HCT116 (cell line): ENCODE measurements at regions not wholly inside any gene's neighbourhood (a gene's known extent, or its start where the extent isn't known, plus 50 kb on each side); places are given as distances from the start of the nearest gene placed in this dataset.

Experiments
- ATAC-seq: fragments of 200-7000 bp; cut with Tn5 transposase; 2 replicates; pipeline ENCODE4 v1.9.1; 2020; ENCODE audit warnings: mild to moderate bottlenecking, moderate library complexity
- BruUV-seq: library from RNA; stranded (reverse); fragments of 400-500 nt; replicated peaks from 2 replicates; lab custom pipeline; 2021; lab: Mats Ljungman, UMichigan
- CTCF ChIA-PET: fragments of 300-600 bp; sonication (Branson Sonifier 250); formaldehyde crosslinking; loops from one replicate; lab custom pipeline; 2021; ENCODE audit warnings: antibody characterized with exemption; lab: Charles Lee
- POLR2A ChIA-PET: fragments of 300-600, 350-600 bp; sonication (Branson Sonifier 250); formaldehyde crosslinking; loops from one replicate; lab custom pipeline; 2021; ENCODE audit warnings: antibody characterized with exemption; lab: Charles Lee
- RAD21 ChIA-PET, 2 experiments: fragments of 300-600 bp; sonication (Branson Sonifier 250); formaldehyde crosslinking; loops; one replicate each; lab custom pipeline; 2023; ENCODE audit warnings: low total read pairs in 2 of 2; ENCODE audit not compliant: uncharacterized antibody in 2 of 2, unreplicated experiment in 2 of 2, low non-redundant PET in 1 of 2; lab: Charles Lee
- DNase-seq: peaks from one replicate; pipeline ENCODE4 v3.0.0-alpha.2; 2010; ENCODE audit warnings: low read depth, low spot score
- H2AFZ ChIP-seq: fragments of 200-600 bp; shearing (Covaris generic), sonication (generic); 2 replicates; pipeline ENCODE4 v1.6.1; 2017; ENCODE audit warnings: low read depth, mixed run types, mixed read lengths, antibody characterized with exemption, low read length; ENCODE audit not compliant: poor library complexity, severe bottlenecking
- H3K27ac ChIP-seq: 2 replicates; pipeline ENCODE4 v1.5.1; 2012; ENCODE audit warnings: low read depth, low read length
- H3K27me3 ChIP-seq: fragments of 200-600 bp; sonication (generic); 2 replicates; pipeline ENCODE4 v1.6.1; 2016; ENCODE audit warnings: mixed run types, low read length, mixed read lengths; ENCODE audit not compliant: insufficient read depth
- H3K36me3 ChIP-seq, 2 experiments: fragments of 200-500 bp in 1 of 2; fragments of 200-600 bp in 1 of 2; sonication (Bioruptor generic) in 1 of 2; sonication (generic) in 1 of 2; 2 replicates each; pipeline versions ENCODE4 v1.5.1 to v1.6.1; 2014 to 2016; ENCODE audit warnings: low read length in 2 of 2, inconsistent platforms in 1 of 2, mixed read lengths in 1 of 2, mixed run types in 1 of 2; ENCODE audit not compliant: insufficient read depth in 2 of 2, control insufficient read depth in 1 of 2
- H3K4me1 ChIP-seq, 2 experiments: fragments of 200-600 bp in 1 of 2; sonication (generic) in 1 of 2; 2 replicates each; pipeline versions ENCODE4 v1.5.1 to v1.6.1; 2012 to 2017; ENCODE audit warnings: low read length in 2 of 2, inconsistent platforms in 1 of 2, mild to moderate bottlenecking in 1 of 2, mixed read lengths in 1 of 2, mixed run types in 1 of 2, moderate library complexity in 1 of 2; ENCODE audit not compliant: insufficient read depth in 2 of 2, control insufficient read depth in 1 of 2
- H3K4me2 ChIP-seq: fragments of 200-600 bp; sonication (generic); 2 replicates; pipeline ENCODE4 v1.6.1; 2017; ENCODE audit warnings: mixed run types, low read length, mixed read lengths
- H3K4me3 ChIP-seq, 2 experiments: fragments of 200-600 bp in 1 of 2; sonication (generic) in 1 of 2; replicated peaks in 1 of 2; 2 replicates each; pipeline ENCODE4 v1.5.1; 2011 to 2016; ENCODE audit warnings: low read length in 2 of 2, control low read depth in 1 of 2, low read depth in 1 of 2, mild to moderate bottlenecking in 1 of 2, mixed read lengths in 1 of 2, mixed run types in 1 of 2
- H3K79me2 ChIP-seq: fragments of 200-600 bp; sonication (generic); 2 replicates; pipeline ENCODE4 v1.6.1; 2017; ENCODE audit warnings: mild to moderate bottlenecking, mixed run types, low read length, moderate library complexity, mixed read lengths; ENCODE audit not compliant: insufficient read depth
- H3K9ac ChIP-seq: fragments of 200-600 bp; sonication (generic); 2 replicates; pipeline ENCODE4 v1.6.1; 2016; ENCODE audit warnings: low read length, mixed read lengths
- H3K9me2 ChIP-seq: fragments of 200-600 bp; sonication (generic), shearing (Covaris generic); 2 replicates; pipeline ENCODE4 v1.6.1; 2017; ENCODE audit warnings: mixed run types, mild to moderate bottlenecking, moderate library complexity; ENCODE audit not compliant: insufficient read depth
- H3K9me3 ChIP-seq, 2 experiments: fragments of 200-500 bp in 1 of 2; fragments of 200-600 bp in 1 of 2; sonication (Bioruptor generic) in 1 of 2; sonication (generic) in 1 of 2; 2 replicates each; pipeline ENCODE4 v1.6.1; 2014 to 2017; ENCODE audit warnings: low read length in 2 of 2, mixed read lengths in 2 of 2, inconsistent platforms in 1 of 2, low read depth in 1 of 2, mild to moderate bottlenecking in 1 of 2, mixed run types in 1 of 2, moderate library complexity in 1 of 2; ENCODE audit not compliant: control insufficient read depth in 1 of 2, insufficient read depth in 1 of 2
- H4K20me1 ChIP-seq: fragments of 200-600 bp; sonication (generic), shearing (Covaris generic); 2 replicates; pipeline ENCODE4 v1.6.1; 2017; ENCODE audit warnings: mixed run types, mild to moderate bottlenecking, moderate library complexity; ENCODE audit not compliant: insufficient read depth
- CBX3 ChIP-seq: IDR thresholded peaks from 2 replicates; pipeline ENCODE4 v1.6.1; 2012; ENCODE audit warnings: low read depth
- CEBPB ChIP-seq: IDR thresholded peaks from 2 replicates; pipeline ENCODE4 v1.6.1; 2012; ENCODE audit warnings: low read depth
- CTCF ChIP-seq, 3 experiments: fragments of 200-600 bp in 1 of 3; sonication (generic) in 1 of 3; IDR thresholded peaks in 2 of 3; conservative IDR thresholded peaks in 1 of 3; 2 replicates each; pipeline ENCODE4 v1.5.1; 2012 to 2017; ENCODE audit warnings: low read depth in 2 of 3, low read length in 2 of 3, antibody characterized with exemption in 1 of 3, borderline replicate concordance in 1 of 3, control low read depth in 1 of 3, mild to moderate bottlenecking in 1 of 3, mixed read lengths in 1 of 3, mixed run types in 1 of 3, moderate library complexity in 1 of 3; ENCODE audit not compliant: insufficient read depth in 1 of 3
- ELF1 ChIP-seq: IDR thresholded peaks from 2 replicates; pipeline ENCODE4 v1.6.1; 2012; ENCODE audit warnings: low read depth, borderline replicate concordance
- EZH2phosphoT487 ChIP-seq: fragments of 200-600 bp; IDR thresholded peaks from 2 replicates; pipeline ENCODE4 v1.6.1; 2018; ENCODE audit warnings: antibody characterized with exemption, borderline replicate concordance
- FOSL1 ChIP-seq: IDR thresholded peaks from 2 replicates; pipeline ENCODE4 v1.6.1; 2012; ENCODE audit warnings: low read depth
- JUND ChIP-seq: IDR thresholded peaks from 2 replicates; pipeline ENCODE4 v1.6.1; 2012
- POLR2A ChIP-seq: IDR thresholded peaks from 2 replicates; pipeline ENCODE4 v1.7.0; 2011; ENCODE audit warnings: borderline replicate concordance; ENCODE audit not compliant: insufficient read depth, insufficient read length; ENCODE audit errors: extremely low read depth
- RAD21 ChIP-seq: IDR thresholded peaks from 2 replicates; pipeline ENCODE4 v1.6.1; 2012; ENCODE audit warnings: low read depth, mild to moderate bottlenecking
- SIN3A ChIP-seq: IDR thresholded peaks from 2 replicates; pipeline ENCODE4 v1.6.1; 2012; ENCODE audit warnings: low read depth
- SP1 ChIP-seq: IDR thresholded peaks from 2 replicates; pipeline ENCODE4 v1.6.1; 2012; ENCODE audit warnings: low read depth
- SRF ChIP-seq: IDR thresholded peaks from 2 replicates; pipeline ENCODE4 v1.6.1; 2012; ENCODE audit warnings: low read depth
- TCF7L2 ChIP-seq: IDR thresholded peaks from 2 replicates; pipeline ENCODE4 v1.7.0; 2011; ENCODE audit warnings: borderline replicate concordance, inconsistent platforms; ENCODE audit not compliant: insufficient read depth, insufficient read length; ENCODE audit errors: extremely low read depth
- YY1 ChIP-seq: IDR thresholded peaks from 2 replicates; pipeline ENCODE4 v1.6.1; 2011; ENCODE audit warnings: low read length, low read depth, moderate library complexity, mild to moderate bottlenecking; ENCODE audit not compliant: insufficient replicate concordance; ENCODE audit errors: extremely low read depth
- ZBTB33 ChIP-seq: IDR thresholded peaks from 2 replicates; pipeline ENCODE4 v1.6.1; 2011; ENCODE audit warnings: mild to moderate bottlenecking, low read length, moderate library complexity; ENCODE audit not compliant: insufficient replicate concordance; ENCODE audit errors: extremely low read depth
- ZNF274 ChIP-seq: fragments of 200-500 bp; sonication (Bioruptor generic); IDR thresholded peaks from 2 replicates; pipeline ENCODE4 v1.6.1; 2014; ENCODE audit warnings: mild to moderate bottlenecking, low read depth, low read length, inconsistent platforms
- intact Hi-C: fragments of 100-400 bp; cut with micrococcal nuclease; formaldehyde crosslinking; loops from 2 replicates; pipeline ENCODE4 v1.10.0; 2022

DNA sequence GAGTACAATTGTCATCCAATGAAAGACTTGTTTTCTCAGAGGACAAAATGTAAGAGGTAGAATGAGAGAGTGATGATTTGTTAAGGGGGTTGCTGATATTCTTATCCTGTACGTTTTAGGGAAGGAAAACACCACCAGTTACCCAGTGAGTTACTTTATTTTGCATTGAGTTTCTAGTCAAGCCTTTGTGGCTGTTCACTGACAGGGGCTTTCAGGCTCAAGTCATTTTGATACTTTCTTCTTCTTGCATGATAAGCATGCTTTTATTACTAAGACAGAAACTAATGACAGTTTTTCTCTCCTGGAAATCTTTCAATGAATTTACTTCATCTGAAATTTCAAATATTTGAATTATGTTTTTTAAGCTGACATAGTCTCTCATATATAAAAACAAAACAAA, 710.2 kb upstream of the POM121L12 start:
- Histone ChIP-seq H3K9me3 (peaks cover 0 to 23% of the 10 kb centered on the region in 2 experiments; a peak in 2 of 4 replicates), H3K4me1 (no peaks in the 10 kb centered on the region), H2AFZ (no peak overlapping the region), H3K9ac (no peak overlapping the region), H3K4me2 (no peak overlapping the region), H3K9me2 (no peaks in the 10 kb centered on the region), H3K79me2 (no peaks in the 10 kb centered on the region), H4K20me1 (no peaks in the 10 kb centered on the region), H3K36me3 (no peaks in the 10 kb centered on the region), H3K27ac (no peak overlapping the region), H3K4me3 (no peak overlapping the region), H3K27me3 (no peaks in the 10 kb centered on the region)
- BruUV-seq: no TSS peak
- TF ChIP-seq SIN3A (no peak), EZH2phosphoT487 (no peak), POLR2A (no peak), YY1 (no peak), CBX3 (no peak), FOSL1 (no peak), SP1 (no peak), TCF7L2 (no peak), CTCF (IDR thresholded peaks at IDR 0.05 in 2 of 3, conservative IDR thresholded peaks at IDR 0.05 in 1 of 3; ENCODE audit: borderline replicate concordance in 1 of 3, insufficient read depth in 1 of 3, low read depth in 2 of 3, low read length in 2 of 3) (no peak), CEBPB (no peak), SRF (no peak), ZBTB33 (no peak), RAD21 (no peak), ELF1 (no peak), JUND (no peak), ZNF274 (no peak)
- intact Hi-C loops: no loop called here
- ChIA-PET CTCF (no interaction called here), POLR2A (no interaction called here), RAD21 (no interaction called here)
- ATAC-seq (no peak), DNase-seq (no peak)
